NCI-H446 treated with DMSO at 0.1 percent for 48 hours (cell line): ENCODE measurements at regions not wholly inside any gene's neighbourhood (a gene's known extent, or its start where the extent isn't known, plus 50 kb on each side); places are given as distances from the start of the nearest gene placed in this dataset.
"Not testable (repeated sequence)": the region's sequence is repeated elsewhere in the genome, so short reads cannot be mapped to it uniquely, and the experiment has no call there.

ENCODE experiments used
- DNase-seq: peaks from one replicate; lab custom pipeline; 2025; lab: John Stamatoyannopoulos, UW

DNA sequence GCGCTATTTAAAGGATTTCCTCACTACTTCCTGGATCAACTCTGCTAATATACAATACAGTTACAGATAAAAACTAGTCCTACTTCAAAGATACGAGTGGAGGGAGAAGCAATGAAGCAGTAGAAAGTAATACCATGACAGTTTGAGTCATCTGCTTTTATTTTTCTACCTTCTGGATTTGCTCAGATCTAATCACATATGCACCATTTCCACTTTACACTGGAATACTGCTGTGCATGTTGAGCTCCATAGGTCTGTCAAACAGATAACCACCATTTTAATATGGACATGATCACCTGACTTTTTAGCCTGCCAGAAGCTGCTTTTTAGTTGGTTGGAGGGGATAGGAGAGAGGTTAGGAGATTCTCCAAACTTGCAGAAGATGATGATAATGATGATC, 92.5 kb downstream of the MMUT start:
- DNase-seq, result no peak

- no peak for DNase-seq
These were observed 96.5 kb downstream of the MMUT start for GRCh38 chr6:49366539-49366938.

DNA sequence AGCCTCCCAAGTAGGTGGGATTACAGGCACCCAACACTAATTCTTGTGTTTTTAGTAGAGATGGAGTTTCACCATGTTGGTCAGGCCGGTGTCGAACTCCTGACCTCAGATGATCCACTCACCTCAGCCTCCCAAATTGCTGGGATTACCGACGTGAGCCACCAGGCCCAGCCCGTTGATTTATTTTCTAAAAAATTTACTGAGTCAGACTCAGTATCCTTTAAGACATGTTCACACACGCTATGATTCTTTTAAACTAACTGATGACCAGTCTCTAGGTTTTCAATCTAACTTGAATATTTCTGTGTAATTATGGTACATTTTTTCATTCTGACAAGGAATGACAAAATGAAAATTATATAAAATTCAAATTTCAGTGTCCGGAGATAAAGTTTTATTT, 114.5 kb downstream of the MMUT start:
- no peak for DNase-seq

- no peak for DNase-seq
These were observed 120.6 kb downstream of the MMUT start for GRCh38 chr6:49342410-49342809.

- DNase-seq, result no peak
These were observed 121.2 kb downstream of the MMUT start for GRCh38 chr6:49341869-49342268.

DNA sequence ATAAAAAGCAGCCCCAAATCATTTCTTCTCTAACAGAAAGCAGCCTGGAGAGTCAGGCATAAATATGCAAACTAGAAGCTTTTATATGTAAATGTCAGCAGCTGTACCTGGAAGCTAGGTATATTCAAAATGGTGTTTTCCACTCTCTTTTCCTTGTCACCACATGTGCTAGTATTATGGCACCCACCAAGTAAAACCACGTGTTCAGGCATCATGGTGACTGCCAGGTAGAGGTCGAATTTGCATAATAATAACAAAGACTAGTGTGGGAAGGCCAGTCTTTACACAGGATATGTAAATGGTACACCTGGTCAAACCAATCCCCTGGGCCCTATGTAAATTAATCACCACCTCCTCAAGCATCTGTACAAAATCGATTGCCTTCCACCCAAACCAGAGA, 124.0 kb downstream of the MMUT start:
- no peak for DNase-seq

- no peak for DNase-seq
These were observed 126.4 kb downstream of the MMUT start for GRCh38 chr6:49336514-49337131.

GRCh38 chr6:49333345-49334125, 129.5 kb downstream of the MMUT start:
- no peak for DNase-seq

- DNase-seq, result no peak
These were observed 130.3 kb downstream of the MMUT start for GRCh38 chr6:49332781-49333180.

- DNase-seq, result no peak
These were observed 133.9 kb downstream of the MMUT start for GRCh38 chr6:49329186-49329585.

DNA sequence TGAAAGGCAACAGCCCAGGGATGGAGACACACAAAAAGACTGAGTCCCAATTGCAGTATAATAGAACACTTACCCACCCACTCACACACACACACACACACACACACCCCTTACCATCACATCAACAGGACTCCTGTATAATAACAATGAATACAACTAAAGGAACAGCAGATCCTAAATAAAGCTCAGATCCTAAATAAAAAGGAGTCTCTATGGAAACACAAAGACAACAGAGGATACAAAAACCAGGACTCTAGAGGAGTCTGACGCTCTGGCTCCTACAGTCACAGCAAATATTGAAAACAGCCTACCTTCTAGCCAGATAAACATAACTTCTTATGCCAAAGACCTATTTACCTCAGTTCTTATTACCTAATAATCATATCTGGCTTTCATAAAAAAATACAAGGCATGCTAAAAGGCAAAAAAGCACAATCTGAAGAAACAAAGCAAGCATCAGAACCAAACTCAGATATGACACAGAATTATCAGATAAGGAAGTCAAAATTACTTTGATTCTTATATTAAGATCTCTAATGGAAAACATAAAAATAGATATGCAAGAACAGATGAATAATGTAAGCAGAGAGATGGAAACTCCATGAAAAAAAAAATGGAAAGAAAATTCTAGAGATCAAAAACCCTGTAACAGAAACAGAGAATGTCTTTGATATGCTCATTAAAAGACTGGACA, 134.9 kb downstream of the MMUT start:
- no peak for DNase-seq

DNA sequence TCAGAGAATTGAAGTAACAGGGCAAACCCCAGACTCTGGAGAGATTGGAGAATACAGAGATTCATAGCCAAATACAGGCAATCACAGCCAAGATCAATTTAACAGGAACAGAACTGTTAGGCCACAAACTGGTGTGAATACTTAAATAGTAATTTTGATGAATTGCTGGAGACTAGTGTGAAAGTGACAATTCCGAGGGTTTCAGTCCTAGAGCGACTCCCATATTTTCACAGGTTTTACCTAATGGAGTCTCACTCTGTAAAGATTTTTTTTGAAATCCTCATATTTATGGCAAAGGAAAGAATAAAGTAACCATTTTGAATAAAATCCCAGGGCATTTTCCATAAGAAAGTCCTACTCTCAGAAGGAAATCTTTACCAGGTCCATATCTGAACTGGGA, 135.5 kb downstream of the MMUT start:
- DNase-seq, result no peak

DNA sequence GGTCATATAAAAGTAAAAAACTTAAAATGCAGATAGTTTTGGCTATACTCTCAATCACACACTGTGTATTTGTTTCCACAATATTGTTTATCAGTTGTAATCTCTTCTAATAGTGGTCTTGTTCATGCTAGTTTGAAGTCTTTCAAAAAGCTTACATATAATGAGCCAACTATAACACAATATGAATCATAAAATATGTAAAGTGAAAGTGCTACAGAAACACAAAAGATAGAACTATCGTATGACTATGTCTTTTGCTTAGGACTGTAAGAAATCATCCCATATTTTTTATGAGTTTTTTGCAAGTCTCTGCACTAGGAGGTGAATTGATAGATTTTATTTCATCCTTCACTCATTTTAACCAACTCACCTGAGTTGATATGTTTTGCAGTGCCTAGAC, 136.0 kb downstream of the MMUT start:
- no peak for DNase-seq

- no peak for DNase-seq
These were observed 136.7 kb downstream of the MMUT start for GRCh38 chr6:49326347-49326746.

DNA sequence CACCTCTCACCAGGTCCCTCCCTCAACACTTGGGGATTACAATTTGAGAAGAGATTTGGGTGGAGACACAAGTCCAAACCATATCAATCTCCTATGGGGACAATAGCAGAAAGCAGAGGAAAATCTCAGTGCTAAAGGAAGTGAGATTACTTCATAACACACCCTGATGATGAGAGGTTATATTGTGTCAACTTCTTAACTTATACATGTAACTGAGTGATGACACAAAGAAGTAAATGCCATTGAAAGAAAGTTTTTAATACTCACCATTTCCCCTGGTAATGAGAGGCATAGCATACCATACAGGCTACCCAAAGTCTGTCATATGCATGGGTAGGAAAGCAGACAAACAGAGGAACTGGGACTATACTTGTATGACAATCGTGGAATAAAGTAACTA, 137.2 kb downstream of the MMUT start:
- DNase-seq, result no peak

- no peak for DNase-seq
These were observed 140.2 kb downstream of the MMUT start for GRCh38 chr6:49322861-49323260.

GRCh38 chr6:49321561-49322072, 141.4 kb downstream of the MMUT start:
- no peak for DNase-seq

DNA sequence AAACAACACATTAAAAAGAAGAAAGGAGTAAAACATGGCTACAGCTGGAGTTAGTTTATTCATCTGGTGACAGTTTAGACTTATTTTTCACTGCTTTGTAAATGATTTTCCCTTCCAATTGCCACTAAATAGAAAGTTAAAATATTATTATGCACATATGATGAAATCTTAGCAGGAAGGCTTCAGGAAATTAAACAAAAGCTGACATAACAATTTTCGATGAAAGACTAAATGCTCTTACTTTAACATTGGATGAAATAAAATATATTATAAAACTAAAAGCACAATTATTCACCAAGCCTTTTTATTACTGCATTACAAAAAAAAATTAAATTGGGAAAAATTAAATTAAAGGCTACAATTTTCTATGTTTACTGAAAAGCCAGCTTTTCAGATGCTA, 158.0 kb downstream of the MMUT start:
- no peak for DNase-seq

GRCh38 chr6:49304393-49304792, 158.7 kb downstream of the MMUT start:
- not testable (repeated sequence) for DNase-seq

DNA sequence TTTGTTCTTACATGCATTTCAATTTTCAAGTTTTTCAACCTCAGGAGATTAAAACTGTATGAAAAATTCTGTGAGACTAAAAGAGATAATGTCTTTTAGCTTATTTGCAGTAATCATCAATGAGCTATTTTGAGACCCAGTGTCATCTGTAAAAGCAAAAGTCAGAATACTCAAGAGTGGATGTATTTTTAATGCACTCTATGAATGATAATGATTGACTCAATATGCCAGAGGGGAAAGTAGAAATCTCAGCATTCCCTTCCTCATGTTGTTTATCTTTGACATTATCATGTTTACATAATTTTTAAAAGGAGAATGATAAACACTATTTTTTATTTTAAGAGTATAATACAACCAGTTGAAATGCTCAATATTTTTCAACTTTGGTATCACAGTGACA, 162.1 kb downstream of the MMUT start:
- DNase-seq, result no peak

GRCh38 chr6:49300443-49300842, 162.6 kb downstream of the MMUT start:
- DNase-seq, result no peak

DNA sequence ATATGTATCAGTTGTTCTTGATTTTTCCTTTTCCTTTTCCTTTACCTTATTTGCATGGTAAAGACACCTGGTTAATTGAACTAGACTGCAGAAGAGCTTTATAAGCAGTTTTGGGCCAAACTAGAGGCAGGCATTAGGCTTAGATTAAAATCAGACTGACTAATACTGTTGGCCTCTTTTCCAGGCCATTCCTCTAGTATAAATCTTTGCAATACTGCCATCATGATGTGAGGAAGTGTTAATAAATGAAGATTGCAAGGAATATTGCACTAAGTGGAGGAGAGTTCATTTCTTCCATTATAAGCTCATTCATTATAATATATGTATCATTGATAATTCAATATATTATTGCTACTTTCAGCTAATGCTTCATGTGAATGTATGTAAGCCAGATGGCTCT, 163.8 kb downstream of the MMUT start:
- no peak for DNase-seq

- DNase-seq, result no peak
These were observed 178.9 kb downstream of the MMUT start for GRCh38 chr6:49284180-49284579.
